SK-N-SH (cell line): ENCODE measurements at regions not wholly inside any gene's neighbourhood (a gene's known extent, or its start where the extent isn't known, plus 50 kb on each side); places are given as distances from the start of the nearest gene placed in this dataset.

ENCODE experiments used
- CTCF ChIA-PET: fragments of 300-600, 350-600 bp; formaldehyde crosslinking; extraction: SDS; loops from one replicate; lab custom pipeline; 2021; lab: Yijun Ruan, JAX
- POLR2A ChIA-PET: fragments of 350-600 bp; sonication (Branson Sonifier 250); formaldehyde crosslinking; extraction: SDS; loops from one replicate; lab custom pipeline; 2020; ENCODE audit warnings: antibody characterized with exemption, inconsistent platforms; lab: Yijun Ruan, JAX
- DNase-seq: peaks from one replicate; pipeline ENCODE4 v3.0.0; 2012
- H2AFZ ChIP-seq: fragments of 200-600 bp; sonication (generic); 2 replicates; pipeline ENCODE4 v1.8.1; 2016; ENCODE audit warnings: antibody characterized with exemption, mild to moderate bottlenecking, low read depth
- H3F3A ChIP-seq: fragments of 200-600 bp; sonication (generic); replicated peaks from 2 replicates; pipeline ENCODE3; 2016; ENCODE audit warnings: antibody characterized with exemption, mild to moderate bottlenecking; ENCODE audit not compliant: insufficient read depth
- H3K27ac ChIP-seq, 2 experiments: fragments of 200-500 bp in 1 of 2; fragments of 200-600 bp in 1 of 2; sonication (Bioruptor generic) in 1 of 2; sonication (generic), shearing (Covaris generic) in 1 of 2; 2 replicates each; pipeline versions ENCODE4 v1.5.1 to v1.6.1; 2014 to 2016; ENCODE audit warnings: low read depth in 2 of 2, inconsistent platforms in 1 of 2, low read length in 1 of 2, mild to moderate bottlenecking in 1 of 2, mixed read lengths in 1 of 2
- H3K27me3 ChIP-seq: fragments of 200-600 bp; sonication (generic), shearing (Covaris generic); 2 replicates; pipeline ENCODE4 v1.6.1; 2016; ENCODE audit warnings: mixed run types; ENCODE audit not compliant: insufficient read depth
- H3K36me3 ChIP-seq, 2 experiments: fragments of 200-500 bp in 1 of 2; fragments of 200-600 bp in 1 of 2; sonication (Bioruptor generic) in 1 of 2; sonication (generic) in 1 of 2; replicated peaks in 1 of 2; 2 replicates each; pipeline versions ENCODE3 to v1.5.1; 2014 to 2016; ENCODE audit warnings: low read length in 1 of 2, mild to moderate bottlenecking in 1 of 2; ENCODE audit not compliant: insufficient read depth in 2 of 2, control insufficient read depth in 1 of 2
- H3K4me1 ChIP-seq, 2 experiments: fragments of 200-500 bp in 1 of 2; fragments of 200-600 bp in 1 of 2; sonication (Bioruptor generic) in 1 of 2; sonication (generic), shearing (Covaris generic) in 1 of 2; 2 replicates each; pipeline versions ENCODE4 v1.5.1 to v1.6.1; 2014 to 2016; ENCODE audit warnings: low read depth in 1 of 2, low read length in 1 of 2, mixed run types in 1 of 2; ENCODE audit not compliant: insufficient read depth in 2 of 2, control insufficient read depth in 1 of 2
- H3K4me2 ChIP-seq: fragments of 200-600 bp; sonication (generic), shearing (Covaris generic); 2 replicates; pipeline ENCODE4 v1.6.1; 2017; ENCODE audit warnings: mixed run types
- H3K4me3 ChIP-seq, 2 experiments: fragments of 200-500 bp in 1 of 2; fragments of 200-600 bp in 1 of 2; sonication (Bioruptor generic) in 1 of 2; sonication (generic), shearing (Covaris generic) in 1 of 2; 2 replicates each; pipeline versions ENCODE4 v1.5.1 to v1.8.1; 2014 to 2016; ENCODE audit warnings: low read depth in 2 of 2, inconsistent platforms in 1 of 2, low read length in 1 of 2, mild to moderate bottlenecking in 1 of 2, mixed read lengths in 1 of 2, moderate library complexity in 1 of 2
- H3K79me2 ChIP-seq: fragments of 200-600 bp; sonication (generic); 2 replicates; pipeline ENCODE4 v1.8.1; 2017; ENCODE audit warnings: mild to moderate bottlenecking; ENCODE audit not compliant: insufficient read depth
- H3K9ac ChIP-seq: fragments of 200-600 bp; sonication (generic); 2 replicates; pipeline ENCODE4 v1.6.1; 2017; ENCODE audit warnings: mixed run types
- H3K9me2 ChIP-seq: fragments of 200-600 bp; sonication (generic); 2 replicates; pipeline ENCODE4 v1.6.1; 2017; ENCODE audit warnings: mixed run types
- H3K9me3 ChIP-seq: fragments of 200-600 bp; sonication (generic); 2 replicates; pipeline ENCODE4 v1.6.1; 2017; ENCODE audit warnings: mixed run types, mild to moderate bottlenecking, moderate library complexity
- H4K20me1 ChIP-seq: fragments of 200-600 bp; sonication (generic); 2 replicates; pipeline ENCODE4 v1.6.1; 2017; ENCODE audit warnings: mild to moderate bottlenecking, mixed run types; ENCODE audit not compliant: insufficient read depth
- ELF1 ChIP-seq: IDR thresholded peaks from 2 replicates; pipeline ENCODE4 v1.4.0; 2012
- FOSL2 ChIP-seq: IDR thresholded peaks from 2 replicates; pipeline ENCODE4 v1.4.0; 2012; ENCODE audit warnings: low read depth, mild to moderate bottlenecking, moderate library complexity, borderline replicate concordance
- FOXJ3 ChIP-seq: sonication (generic); formaldehyde crosslinking; IDR thresholded peaks from 2 replicates; pipeline ENCODE4 v1.5.1; 2020; ENCODE audit warnings: mild to moderate bottlenecking, missing genetic modification reagents
- FOXM1 ChIP-seq: IDR thresholded peaks from 2 replicates; pipeline ENCODE4 v1.4.0; 2012; ENCODE audit warnings: low read depth, mild to moderate bottlenecking
- GABPA ChIP-seq: IDR thresholded peaks from 2 replicates; pipeline ENCODE4 v1.4.0; 2012; ENCODE audit warnings: low read depth, mild to moderate bottlenecking
- JUND ChIP-seq: IDR thresholded peaks from 2 replicates; pipeline ENCODE4 v1.4.0; 2012
- NRF1 ChIP-seq: IDR thresholded peaks from 2 replicates; pipeline ENCODE4 v1.6.1; 2012; ENCODE audit warnings: low read depth, mild to moderate bottlenecking, low read length
- RAD21 ChIP-seq: IDR thresholded peaks from 2 replicates; pipeline ENCODE4 v1.6.1; 2012; ENCODE audit warnings: mild to moderate bottlenecking, low read length
- RXRA ChIP-seq: IDR thresholded peaks from 2 replicates; pipeline ENCODE4 v1.4.0; 2012; ENCODE audit warnings: low read depth, mild to moderate bottlenecking, borderline replicate concordance
- SIN3A ChIP-seq: IDR thresholded peaks from 2 replicates; pipeline ENCODE4 v1.6.1; 2012; ENCODE audit warnings: low read depth, mild to moderate bottlenecking, low read length, moderate library complexity, borderline replicate concordance
- SMC3 ChIP-seq: IDR thresholded peaks from 2 replicates; pipeline ENCODE4 v1.6.1; 2012; ENCODE audit warnings: low read depth, low read length, improper control_type of control experiment
- TAF1 ChIP-seq: IDR thresholded peaks from 2 replicates; pipeline ENCODE4 v1.6.1; 2012; ENCODE audit warnings: low read depth, mild to moderate bottlenecking, low read length, moderate library complexity, borderline replicate concordance
- TCF12 ChIP-seq: IDR thresholded peaks from 2 replicates; pipeline ENCODE4 v1.4.0; 2012
- TEAD4 ChIP-seq: IDR thresholded peaks from 2 replicates; pipeline ENCODE4 v1.4.0; 2012; ENCODE audit warnings: mild to moderate bottlenecking, borderline replicate concordance; ENCODE audit not compliant: insufficient read depth
- YY1 ChIP-seq: IDR thresholded peaks from 2 replicates; pipeline ENCODE4 v1.4.0; 2012; ENCODE audit warnings: low read depth, mild to moderate bottlenecking
- WGBS: methylation state at CpG from one replicate; pipeline ENCODE4 v1.1.6; 2017; ENCODE audit warnings: low lambda C conversion rate; 5-methylcytosine and 5-hydroxymethylcytosine counted together
- TF ChIP-seq, protein P1 (sequence below): IDR thresholded peaks from 2 replicates; pipeline ENCODE4; 2012
- TF ChIP-seq, protein P2 (sequence below): IDR thresholded peaks from 2 replicates; pipeline ENCODE4 v1.4.0; 2012; ENCODE audit warnings: low read depth, borderline replicate concordance
- TF ChIP-seq, protein P3 (sequence below): fragments of 150-350 bp; IDR thresholded peaks from 2 replicates; pipeline ENCODE4 v1.6.1; 2016; ENCODE audit warnings: mild to moderate bottlenecking, low read depth, low read length
- TF ChIP-seq, protein P4 (sequence below): fragments of 200-600 bp; sonication (generic); IDR thresholded peaks from 2 replicates; pipeline ENCODE4 v1.6.1; 2017; ENCODE audit warnings: antibody characterized with exemption, mild to moderate bottlenecking, moderate library complexity

DNA sequence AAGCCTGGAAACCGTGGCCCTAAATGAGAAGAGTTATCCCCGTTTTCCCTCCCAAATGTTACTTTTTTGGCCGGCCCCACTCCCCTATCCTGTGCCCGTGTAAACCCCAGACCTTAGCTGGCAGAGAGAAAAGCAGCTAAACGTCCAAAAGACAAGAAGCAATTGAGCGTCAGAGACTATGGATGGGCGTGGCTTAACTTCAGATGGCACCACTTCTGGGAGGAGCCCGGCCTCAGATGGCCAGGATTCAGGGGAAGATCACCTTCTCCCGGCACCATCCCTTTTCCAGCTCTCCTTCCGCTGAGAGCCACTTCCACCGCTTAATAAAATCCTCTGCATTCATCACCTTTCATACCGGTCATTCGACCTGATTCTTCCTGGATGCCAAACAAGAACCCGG, 350.1 kb upstream of the PCDH7 start:
- H3K9ac ChIP-seq = no peak overlapping the region
- H3K9me3 ChIP-seq = no peaks in the 10 kb centered on the region
- DNase-seq = no peak
- no peaks in the 10 kb centered on the region for H3F3A ChIP-seq
- POLR2A ChIA-PET = no interaction called here
- no peak overlapping the region for H2AFZ ChIP-seq
- CTCF ChIA-PET = no interaction called here
- no peaks in the 10 kb centered on the region for H3K9me2 ChIP-seq
- no peaks in the 10 kb centered on the region for H3K79me2 ChIP-seq
- TF ChIP-seq, protein P1, sequence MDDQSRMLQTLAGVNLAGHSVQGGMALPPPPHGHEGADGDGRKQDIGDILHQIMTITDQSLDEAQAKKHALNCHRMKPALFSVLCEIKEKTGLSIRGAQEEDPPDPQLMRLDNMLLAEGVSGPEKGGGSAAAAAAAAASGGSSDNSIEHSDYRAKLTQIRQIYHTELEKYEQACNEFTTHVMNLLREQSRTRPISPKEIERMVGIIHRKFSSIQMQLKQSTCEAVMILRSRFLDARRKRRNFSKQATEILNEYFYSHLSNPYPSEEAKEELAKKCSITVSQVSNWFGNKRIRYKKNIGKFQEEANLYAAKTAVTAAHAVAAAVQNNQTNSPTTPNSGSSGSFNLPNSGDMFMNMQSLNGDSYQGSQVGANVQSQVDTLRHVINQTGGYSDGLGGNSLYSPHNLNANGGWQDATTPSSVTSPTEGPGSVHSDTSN = no peak
- no peak for TF ChIP-seq SMC3
- TF ChIP-seq SIN3A = no peak
- no peak for TF ChIP-seq RXRA
- no peak for TF ChIP-seq ELF1
- TF ChIP-seq JUND = no peak
- TF ChIP-seq TAF1 = no peak
- no peak for TF ChIP-seq RAD21
- TF ChIP-seq, protein P2, sequence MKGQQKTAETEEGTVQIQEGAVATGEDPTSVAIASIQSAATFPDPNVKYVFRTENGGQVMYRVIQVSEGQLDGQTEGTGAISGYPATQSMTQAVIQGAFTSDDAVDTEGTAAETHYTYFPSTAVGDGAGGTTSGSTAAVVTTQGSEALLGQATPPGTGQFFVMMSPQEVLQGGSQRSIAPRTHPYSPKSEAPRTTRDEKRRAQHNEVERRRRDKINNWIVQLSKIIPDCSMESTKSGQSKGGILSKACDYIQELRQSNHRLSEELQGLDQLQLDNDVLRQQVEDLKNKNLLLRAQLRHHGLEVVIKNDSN = no peak
- no peak for TF ChIP-seq TCF12
- TF ChIP-seq FOXJ3 (CRISPR knock-in tag) = no peak
- TF ChIP-seq, protein P3, sequence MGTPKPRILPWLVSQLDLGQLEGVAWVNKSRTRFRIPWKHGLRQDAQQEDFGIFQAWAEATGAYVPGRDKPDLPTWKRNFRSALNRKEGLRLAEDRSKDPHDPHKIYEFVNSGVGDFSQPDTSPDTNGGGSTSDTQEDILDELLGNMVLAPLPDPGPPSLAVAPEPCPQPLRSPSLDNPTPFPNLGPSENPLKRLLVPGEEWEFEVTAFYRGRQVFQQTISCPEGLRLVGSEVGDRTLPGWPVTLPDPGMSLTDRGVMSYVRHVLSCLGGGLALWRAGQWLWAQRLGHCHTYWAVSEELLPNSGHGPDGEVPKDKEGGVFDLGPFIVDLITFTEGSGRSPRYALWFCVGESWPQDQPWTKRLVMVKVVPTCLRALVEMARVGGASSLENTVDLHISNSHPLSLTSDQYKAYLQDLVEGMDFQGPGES = no peak
- no peak for TF ChIP-seq FOXM1
- TF ChIP-seq TEAD4 = no peak
- no peak for TF ChIP-seq FOSL2
- WGBS = 14% methylated on average over 14 of the region's 14 CpGs
- H3K4me2 ChIP-seq = no peak overlapping the region; the same call in 1 of the 2 replicates
- H3K36me3 ChIP-seq = no peaks in the 10 kb centered on the region
- H3K4me3 ChIP-seq = no peak overlapping the region
- H3K4me1 ChIP-seq = no peaks in the 10 kb centered on the region
- no peak overlapping the region for H3K27ac ChIP-seq
- H3K27me3 ChIP-seq = no peaks in the 10 kb centered on the region
- H4K20me1 ChIP-seq = no peaks in the 10 kb centered on the region

DNA sequence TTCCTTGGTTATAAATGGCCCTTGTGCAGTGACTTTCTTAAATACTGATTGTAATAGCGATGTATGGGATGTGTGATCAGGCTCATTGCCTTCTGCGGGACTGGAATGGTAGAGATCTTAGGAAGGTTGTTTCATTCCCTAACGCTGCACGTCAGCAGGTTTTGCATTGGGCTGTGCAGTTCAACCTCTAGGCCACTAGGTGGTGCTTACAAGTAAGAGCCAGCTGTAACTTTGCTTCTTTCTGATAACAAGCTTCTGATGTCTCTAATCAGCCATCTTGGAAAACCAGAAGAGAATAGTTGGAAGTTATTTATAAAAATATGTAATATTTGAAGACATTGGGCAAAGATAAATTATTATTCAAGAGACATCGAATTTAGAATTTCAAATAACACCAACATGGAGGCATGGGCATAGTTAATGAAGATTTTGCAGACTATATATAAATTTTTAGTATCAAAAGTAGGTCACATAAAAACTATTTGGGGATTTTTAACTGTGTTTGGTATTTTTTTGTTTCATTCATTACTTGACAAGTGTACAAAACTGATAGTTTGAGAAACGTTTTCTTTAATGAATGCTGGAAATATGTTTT, 339.7 kb upstream of the PCDH7 start:
- peak; percentile 17 for DNase-seq
- peak overlapping the region; percentile 60; the same call in 1 of the 2 replicates for H3K4me2 ChIP-seq
- no peaks in the 10 kb centered on the region for H3K27me3 ChIP-seq
- H2AFZ ChIP-seq = 0 out of 2 replicates have a peak overlapping the region, but pooled peaks have one; percentile 47
- 7% methylated on average over 6 of the region's 6 CpGs for WGBS
- no peaks in the 10 kb centered on the region for H3K36me3 ChIP-seq
- TF ChIP-seq RAD21 (peak; percentile 66), NRF1 (no peak), TAF1 (no peak), TEAD4 (no peak), YY1 (peak; percentile 73; the same call in 1 of the 2 replicates), SMC3 (peak; percentile 69), FOSL2 (no peak), GABPA (no peak)
- TF ChIP-seq, protein P3 = no peak
- TF ChIP-seq, protein P1 = no peak
- TF ChIP-seq, protein P4, sequence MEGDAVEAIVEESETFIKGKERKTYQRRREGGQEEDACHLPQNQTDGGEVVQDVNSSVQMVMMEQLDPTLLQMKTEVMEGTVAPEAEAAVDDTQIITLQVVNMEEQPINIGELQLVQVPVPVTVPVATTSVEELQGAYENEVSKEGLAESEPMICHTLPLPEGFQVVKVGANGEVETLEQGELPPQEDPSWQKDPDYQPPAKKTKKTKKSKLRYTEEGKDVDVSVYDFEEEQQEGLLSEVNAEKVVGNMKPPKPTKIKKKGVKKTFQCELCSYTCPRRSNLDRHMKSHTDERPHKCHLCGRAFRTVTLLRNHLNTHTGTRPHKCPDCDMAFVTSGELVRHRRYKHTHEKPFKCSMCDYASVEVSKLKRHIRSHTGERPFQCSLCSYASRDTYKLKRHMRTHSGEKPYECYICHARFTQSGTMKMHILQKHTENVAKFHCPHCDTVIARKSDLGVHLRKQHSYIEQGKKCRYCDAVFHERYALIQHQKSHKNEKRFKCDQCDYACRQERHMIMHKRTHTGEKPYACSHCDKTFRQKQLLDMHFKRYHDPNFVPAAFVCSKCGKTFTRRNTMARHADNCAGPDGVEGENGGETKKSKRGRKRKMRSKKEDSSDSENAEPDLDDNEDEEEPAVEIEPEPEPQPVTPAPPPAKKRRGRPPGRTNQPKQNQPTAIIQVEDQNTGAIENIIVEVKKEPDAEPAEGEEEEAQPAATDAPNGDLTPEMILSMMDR = peak; percentile 95
- POLR2A ChIA-PET = no interaction called here
- H3K9me2 ChIP-seq = no peaks in the 10 kb centered on the region
- CTCF ChIA-PET = interaction anchor here (0.5 to 2.4 kb wide), 10 partner anchors 10 to 1062 kb away, joined by 3 to 7 read pairs (median 4); no protein-coding TSS in a partner anchor
- no peaks in the 10 kb centered on the region for H3K79me2 ChIP-seq
- no peaks in the 10 kb centered on the region for H4K20me1 ChIP-seq
- no peaks in the 10 kb centered on the region for H3F3A ChIP-seq
- H3K9me3 ChIP-seq = no peaks in the 10 kb centered on the region
- H3K27ac ChIP-seq = no peak overlapping the region
- H3K4me1 ChIP-seq = no peaks in the 10 kb centered on the region
- no peak overlapping the region for H3K9ac ChIP-seq
- peak overlapping the region in 1 of 2 experiments; percentile 36; a peak in 1 of 4 replicates for H3K4me3 ChIP-seq
